ENCODE measurements at regions not wholly inside any gene's neighbourhood (a gene's known extent, or its start where the extent isn't known, plus 50 kb on each side); places are given as distances from the start of the nearest gene placed in this dataset.
"Not testable (repeated sequence)": the region's sequence is repeated elsewhere in the genome, so short reads cannot be mapped to it uniquely, and the experiment has no call there.

DNA sequence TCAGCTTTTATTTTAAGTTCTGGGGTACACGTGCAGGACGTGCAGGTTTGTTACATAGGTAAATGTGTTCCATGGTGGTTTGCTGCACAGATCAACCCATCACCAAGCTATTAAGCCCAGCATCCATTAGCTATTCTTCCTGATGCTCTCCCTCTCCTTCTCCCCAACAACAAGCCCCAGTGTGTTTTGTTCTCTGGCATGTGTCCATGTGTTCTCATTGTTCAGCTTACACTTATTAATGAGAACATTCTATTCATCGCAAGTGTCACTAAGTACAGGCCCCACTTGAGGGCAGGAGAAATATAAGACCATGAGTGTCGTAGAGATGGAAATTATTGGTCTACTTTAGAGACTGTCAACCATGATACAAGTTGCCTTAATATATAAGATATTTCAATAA is 615.1 kb downstream of the CDH8 start:
- no peak for DNase-seq

DNA sequence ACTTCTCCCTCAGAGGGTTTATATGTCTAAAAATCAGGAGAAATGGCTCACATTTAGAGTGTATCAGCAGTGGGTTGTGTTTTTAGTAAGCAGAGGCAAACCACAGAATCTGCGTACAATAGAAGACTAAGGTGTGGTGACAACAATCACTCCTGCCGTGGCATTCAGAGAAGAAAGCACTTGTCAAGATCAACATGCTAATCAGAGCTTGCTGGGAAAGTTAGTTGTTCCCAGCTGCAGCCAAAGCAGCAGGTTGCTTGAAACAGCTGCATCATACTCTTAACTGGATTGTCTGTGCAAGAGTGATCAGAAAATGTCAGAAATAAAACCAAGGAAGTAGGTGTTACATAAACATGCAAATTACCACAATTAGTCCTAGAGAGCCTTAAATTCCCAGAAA is 616.4 kb downstream of the CDH8 start:
- no peak for DNase-seq

DNA sequence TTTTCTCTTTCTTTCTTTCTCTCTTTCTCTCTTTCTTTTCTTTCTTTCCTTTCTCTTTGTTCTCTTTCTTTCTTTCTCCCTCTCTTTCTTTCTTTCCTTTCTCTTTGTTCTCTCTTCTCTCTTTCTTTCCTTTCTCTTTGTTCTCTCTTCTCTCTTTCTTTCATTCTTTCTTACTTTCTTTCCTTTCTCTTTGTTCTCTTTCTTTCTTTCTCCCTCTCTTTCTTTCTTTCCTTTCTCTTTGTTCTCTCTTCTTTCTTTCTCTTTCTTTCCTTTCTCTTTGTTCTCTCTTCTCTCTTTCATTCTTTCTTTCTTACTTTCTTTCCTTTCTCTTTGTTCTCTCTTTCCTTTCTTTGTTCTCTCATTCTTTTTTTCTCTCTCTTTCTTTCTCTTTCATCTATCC is 617.4 kb downstream of the CDH8 start:
- DNase-seq = not testable (repeated sequence)

DNA sequence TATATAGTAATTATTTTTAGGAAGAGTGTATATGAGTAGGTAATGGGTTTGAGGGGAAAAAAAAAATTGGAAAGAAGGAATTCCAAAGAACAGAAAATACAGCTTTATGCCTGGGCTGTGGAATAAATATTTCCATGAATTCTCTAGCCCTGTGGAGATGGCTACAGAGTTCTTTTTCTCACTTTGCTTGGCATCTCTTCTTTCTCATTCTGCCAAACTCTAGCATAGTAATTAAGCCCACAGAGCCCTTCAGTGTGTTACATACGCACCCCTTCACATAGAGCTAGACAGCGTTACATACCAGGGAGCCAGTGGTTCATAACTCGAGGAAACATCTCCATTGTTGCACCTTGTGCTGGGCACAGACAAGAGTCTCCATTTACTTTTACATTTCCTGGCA is 621.1 kb downstream of the CDH8 start:
- DNase-seq = no peak

DNA sequence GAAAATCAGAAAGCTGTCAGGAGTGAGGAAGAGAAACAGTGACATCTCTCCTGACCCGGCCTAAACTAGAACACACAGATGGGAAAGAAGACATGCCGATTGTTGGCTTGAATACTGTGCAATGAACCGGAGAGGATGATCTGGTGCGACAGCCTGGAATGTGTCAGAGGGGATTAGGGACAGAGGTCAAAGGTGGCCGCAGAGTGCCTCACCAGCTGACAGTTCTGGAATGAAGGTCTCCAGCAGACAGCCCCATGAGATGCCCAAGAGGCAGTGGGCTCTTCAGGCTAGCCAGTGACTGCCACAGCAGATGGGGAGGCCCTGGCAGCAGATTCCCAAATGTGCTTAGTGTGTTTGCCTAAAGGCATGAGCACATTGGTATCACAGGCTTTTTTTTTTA is 623.2 kb downstream of the CDH8 start:
- no peak for DNase-seq

DNA sequence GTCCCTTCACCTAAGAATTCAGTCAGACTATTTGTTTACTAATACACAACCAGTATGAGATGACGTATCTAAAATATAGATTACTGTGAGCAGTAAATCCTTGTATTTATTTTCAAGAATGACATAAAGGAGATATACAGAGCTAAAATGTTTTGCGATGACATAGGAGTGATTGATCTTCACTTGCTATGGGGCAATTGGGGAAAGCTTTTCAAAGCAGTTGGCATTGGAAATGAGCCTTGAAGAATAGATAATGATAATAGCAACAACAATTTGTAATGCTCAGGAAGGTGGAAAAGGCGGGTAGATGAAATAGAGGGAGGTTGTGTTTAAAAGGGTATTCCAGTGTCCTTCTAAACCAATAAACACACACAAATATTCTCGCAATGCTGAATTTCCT is 623.7 kb downstream of the CDH8 start:
- DNase-seq = no peak

DNA sequence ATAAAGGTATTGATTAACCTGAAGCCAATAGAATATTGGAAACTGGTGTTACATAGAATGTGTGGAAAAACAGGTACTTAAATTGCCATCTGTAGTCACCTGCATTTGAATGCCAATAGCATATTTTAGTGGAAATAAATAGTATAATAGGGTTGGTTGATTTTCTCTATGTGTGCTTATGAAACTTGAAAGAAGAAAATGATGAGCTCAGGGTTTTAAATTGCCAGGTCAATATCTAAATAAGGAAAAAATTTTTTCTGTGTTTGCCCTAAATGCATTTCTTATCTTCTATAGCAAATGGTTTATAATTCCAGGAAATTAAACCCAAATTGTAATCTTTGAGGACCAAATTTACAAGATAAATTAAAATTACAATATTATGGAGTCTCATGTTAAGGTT is 626.6 kb downstream of the CDH8 start:
- no peak for DNase-seq

DNA sequence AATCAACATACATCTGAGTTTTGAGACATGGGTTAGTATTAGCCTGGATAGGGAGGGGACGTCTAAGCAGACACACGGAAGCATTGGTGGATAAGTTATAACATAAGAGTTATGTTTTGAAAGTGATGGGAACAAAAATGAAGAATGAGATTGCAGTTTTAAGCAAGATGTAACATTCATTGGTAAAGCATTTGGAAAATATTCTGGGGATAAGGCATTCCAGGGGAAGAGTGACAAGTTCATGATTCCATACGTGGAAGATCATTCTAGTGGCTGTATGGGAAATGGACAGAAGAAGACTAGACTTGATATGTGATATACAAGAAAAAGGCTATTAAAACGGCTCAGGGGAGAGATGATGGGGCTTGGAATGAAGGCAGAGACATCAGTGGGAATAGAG is 632.9 kb downstream of the CDH8 start:
- no peak for DNase-seq

DNA sequence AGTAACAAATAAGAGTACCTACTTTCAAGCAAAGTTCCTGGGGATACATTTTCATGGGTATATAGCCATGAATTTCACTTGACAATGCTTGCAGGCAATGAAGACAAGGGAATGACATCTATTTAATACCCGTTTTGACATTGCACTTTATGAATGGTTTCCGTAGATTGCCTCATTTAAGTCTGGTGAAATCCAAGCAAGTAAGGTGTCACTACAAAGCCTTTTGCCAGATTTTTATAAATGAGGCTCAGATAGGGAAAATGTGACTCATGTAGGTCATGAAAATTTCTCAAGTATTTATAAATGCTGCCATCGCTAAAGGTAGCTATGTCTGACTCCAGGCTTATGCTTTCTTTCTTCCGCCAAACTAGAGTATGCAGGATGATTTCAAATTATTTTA is 644.3 kb downstream of the CDH8 start:
- DNase-seq = no peak

DNA sequence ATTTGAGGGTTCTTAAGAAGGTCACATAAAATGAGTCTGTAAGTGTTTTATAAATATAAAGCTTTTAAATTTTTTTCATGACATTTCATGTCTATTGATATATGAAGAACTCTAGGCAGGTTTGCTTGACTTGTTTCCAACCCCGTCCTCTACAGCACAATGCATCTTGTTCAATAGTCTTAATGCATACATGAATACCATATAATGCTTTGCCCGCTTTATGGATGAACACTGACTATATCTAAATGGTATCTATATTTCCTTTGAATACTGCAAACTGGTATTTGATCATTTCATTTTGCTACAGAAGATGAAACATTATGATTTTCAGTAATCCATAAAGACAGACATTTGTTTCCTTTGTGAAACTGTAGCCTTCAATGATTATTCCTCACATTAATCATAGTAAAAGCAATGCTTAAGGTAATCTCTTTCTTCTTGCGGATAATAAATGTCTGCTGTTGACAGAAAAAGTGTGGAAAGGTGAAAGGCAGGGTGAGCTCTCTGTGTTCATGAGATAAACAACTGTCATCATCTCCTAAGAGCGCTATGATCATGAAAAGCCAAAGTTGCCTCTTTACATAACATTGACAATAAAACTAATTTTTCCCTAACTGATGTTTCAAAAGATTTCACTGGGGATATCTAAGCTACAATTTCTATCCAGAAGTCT is 645.1 kb downstream of the CDH8 start:
- DNase-seq = no peak

DNA sequence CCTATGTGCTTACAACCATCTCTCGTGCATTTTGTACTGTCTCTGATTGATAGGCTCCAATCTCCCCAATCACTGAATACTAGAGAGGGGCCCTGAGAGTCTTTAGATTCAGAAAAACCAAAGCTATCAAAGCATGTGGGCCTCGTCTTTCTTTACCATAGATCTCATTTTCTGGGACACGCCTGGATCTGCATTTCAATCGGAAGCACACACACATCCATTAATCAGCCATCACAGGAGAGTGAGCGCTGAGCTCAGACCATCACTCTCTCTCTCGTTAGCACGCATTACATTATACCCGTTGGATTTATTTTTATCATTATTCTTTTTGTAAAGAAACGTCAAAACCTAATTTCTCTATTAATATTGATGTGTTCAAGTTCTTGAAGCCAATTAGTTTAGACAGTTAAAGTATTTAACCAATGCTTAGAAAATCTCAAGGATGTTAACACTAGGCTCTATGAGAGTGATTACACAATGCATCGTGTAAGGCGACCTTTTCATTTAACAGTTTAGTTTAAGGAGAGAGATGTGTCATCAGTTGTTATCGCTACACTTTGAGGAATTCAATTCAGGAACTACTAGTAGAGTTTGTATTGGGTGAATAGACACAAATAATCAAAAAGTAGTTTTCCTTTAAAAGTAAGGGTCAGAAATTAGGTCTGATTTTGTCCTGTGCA is 650.7 kb downstream of the CDH8 start:
- no peak for DNase-seq

DNA sequence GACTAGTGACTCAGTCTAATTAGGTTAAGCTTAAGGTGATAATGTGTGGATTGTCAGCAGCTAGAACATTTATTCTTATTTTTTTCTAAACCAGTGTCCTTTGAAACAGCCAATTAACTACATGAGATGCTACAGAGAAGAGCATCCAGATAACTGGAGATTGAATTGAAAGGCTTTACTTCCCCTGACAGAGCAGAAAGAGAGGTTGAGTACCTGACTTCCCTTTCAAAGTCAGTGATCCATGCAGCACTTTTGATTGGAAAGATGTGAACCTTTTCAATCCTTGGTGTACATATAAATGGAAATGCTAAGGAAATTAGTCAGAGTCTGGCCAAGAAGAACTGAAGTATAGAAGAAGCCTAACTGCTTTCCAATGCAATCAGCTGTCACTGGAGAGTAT is 653.8 kb downstream of the CDH8 start:
- DNase-seq = no peak

DNA sequence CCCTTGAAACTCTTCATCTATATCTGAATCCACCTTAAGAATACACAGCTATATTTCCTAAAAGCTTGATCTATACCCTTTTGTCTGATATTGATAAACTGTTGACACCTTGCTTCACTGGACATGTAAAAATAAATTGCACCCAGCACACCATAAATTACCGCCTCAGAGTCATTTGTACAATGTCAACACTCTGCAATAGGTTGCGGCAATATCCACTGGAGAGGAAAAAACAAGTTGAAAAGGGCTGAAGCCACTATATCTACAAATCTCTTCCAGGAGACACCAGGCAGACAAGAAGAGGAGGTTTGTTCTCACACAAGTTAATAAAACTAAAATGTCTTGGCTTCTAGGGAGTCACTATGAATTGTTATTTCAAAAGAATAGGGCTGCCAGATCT is 656.9 kb downstream of the CDH8 start:
- DNase-seq = no peak

DNA sequence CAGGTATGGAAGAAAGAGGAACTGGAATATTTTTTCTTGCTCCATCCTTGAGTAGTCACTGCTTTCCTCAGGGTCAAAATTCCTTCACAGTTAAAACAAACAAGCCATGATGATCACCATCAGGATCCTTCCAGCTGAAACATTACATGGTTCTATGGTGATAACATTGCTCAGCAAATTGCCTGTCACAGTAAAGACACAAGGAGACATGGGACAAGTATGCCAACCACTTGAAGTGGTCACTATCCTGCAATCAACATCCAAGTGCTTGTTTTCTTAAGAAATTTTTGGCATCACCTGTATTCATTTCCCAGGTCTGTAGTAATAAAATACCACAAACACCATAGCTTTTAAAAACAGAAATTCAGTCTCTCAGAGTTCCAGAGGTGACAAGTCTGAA is 662.2 kb downstream of the CDH8 start:
- no peak for DNase-seq

DNA sequence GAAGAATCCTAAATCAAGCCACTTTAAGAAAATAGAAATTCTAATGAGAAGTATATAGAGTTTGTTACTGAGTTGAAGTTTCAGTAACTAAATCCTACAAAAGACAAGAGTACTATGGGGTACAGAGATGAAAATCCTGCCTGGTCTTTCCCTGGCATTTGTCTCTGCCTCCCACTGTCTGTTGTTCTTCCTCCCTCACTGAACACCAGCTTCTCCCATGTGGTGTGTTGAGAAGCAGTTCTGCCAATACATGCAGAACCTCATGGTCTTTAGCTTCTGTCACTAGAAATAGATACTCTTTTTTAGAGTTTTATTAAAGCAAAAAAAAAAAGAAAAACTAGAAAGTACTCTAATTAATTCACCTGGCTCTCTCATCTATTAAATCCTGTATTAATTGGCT is 664.4 kb downstream of the CDH8 start:
- DNase-seq = no peak

DNA sequence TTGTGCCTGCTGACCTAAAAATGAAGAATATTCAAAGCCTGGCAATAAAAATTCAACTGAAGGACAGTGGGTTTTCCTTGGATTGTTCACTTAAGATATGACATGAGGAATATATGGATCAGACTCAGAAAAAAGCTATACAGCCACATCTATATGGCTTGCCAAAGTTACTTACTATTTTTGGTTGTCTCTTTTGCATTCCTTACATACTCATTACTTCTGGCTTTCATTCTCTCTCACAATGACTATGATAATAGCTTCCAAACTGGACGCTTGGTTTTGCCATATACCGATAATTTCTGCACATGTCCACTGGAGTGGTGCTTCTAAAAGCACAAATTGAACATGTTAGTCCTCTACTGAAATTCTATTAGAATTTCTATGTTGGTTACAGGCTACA is 664.9 kb downstream of the CDH8 start:
- DNase-seq = no peak

DNA sequence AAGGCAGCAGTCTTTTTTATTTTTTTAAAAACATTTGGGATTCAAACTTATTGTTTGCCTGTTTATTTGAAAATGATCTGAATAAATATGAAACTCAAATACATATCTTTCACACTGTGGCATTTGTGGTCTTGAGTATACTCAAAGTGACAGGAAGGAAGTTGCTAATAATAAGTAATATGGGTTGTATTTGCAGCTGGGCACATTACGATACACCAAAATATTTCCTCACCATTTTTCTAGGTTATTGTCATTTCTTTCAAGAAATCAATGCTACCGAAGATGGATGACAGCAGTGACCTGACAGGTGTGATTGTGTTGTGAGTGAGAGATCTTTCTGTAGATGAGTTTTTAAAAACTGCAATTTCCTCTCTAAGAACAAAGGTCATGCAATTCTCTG is 665.7 kb downstream of the CDH8 start:
- DNase-seq = no peak

DNA sequence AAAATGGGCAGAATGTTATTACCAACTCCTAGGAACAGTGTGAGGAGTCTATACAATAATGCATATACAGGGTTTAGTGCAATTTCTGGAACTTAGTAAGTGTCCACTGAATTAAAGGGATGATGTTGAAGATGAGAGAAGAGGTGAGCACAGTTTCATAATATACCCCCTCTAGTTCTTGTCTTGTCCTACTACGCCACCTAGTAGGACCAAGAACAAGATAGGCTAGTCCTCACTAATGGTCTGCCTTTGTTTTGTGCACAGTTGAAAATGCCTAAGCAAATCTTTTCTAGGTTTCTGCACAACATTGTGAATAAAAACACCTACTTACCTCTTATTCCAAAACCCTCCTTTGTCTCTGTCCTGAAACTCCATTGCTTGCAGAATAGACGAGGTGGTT is 670.2 kb downstream of the CDH8 start:
- no peak for DNase-seq

DNA sequence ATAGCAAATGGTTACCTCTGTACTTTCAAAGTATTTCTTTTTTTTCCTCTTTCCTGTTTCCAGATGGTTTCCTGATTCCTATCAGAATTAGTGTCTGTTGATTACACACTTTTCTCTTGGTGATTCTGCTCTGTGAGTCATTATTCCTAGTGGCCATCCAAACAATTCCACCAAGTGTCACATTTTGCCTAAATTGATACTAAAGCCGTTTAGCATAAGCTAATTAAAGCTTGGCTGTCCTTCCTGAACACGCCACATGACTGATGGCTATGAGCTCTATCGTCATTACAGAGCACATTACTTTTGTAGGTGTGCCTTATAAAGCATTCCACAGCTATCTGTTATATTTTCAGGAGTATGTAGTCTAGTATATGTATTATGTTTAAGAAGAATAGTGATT is 671.2 kb downstream of the CDH8 start:
- DNase-seq = no peak

DNA sequence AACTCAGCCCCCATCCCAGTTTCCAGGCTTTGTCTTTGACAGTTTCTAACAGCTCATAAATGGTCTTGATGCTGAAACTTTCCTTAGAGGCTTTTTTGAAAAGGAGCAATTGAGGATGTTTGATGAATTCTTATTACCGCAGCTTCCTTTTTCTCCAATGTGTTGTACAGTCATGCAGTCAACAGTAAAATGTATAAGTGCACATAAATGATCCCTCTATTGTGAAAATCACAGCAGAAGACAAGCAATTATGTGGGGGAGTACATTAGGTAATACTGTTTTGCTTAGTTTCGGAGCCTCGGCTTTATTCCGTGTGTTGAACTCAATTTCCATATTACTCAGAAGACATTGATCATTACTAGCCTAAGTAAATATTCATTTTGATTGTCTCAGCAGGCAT is 673.7 kb downstream of the CDH8 start:
- DNase-seq = no peak

DNA sequence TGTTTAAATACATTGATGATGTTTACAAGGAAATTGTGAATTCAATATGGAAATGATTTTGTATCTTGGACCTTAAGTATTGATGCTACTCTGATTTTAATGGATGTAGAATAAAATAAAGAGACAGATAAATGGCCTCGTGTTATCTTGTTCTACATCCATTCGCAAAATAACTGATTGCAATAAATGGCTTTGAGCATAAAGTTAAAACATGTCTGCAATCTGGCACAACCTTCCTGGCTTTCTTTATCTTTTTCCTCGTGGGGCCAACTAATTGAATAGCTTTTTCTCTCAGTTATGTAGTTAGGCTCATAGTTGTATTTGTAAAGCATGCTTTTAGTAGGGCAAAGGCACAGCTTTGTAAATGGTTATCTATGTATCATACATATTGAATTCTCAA is 691.4 kb downstream of the CDH8 start:
- no peak for DNase-seq

DNA sequence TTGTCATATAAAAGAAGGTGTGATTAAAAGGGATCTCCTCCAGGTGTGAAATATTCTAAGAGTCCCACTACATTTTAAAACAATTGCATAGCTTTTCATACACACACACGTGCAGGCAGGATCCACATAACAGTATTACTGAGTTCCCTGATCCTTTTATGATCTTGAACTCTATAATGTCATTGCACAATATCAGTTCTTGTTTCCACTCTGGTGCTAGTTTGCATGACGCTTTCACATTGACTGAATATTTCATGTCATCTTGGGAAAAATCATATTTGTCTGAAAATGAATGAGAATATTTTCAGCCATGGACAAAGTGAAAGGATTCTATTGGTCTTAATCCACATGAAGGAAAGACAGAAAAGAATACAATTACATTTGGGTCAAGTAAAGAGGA is 703.8 kb downstream of the CDH8 start:
- no peak for DNase-seq

DNA sequence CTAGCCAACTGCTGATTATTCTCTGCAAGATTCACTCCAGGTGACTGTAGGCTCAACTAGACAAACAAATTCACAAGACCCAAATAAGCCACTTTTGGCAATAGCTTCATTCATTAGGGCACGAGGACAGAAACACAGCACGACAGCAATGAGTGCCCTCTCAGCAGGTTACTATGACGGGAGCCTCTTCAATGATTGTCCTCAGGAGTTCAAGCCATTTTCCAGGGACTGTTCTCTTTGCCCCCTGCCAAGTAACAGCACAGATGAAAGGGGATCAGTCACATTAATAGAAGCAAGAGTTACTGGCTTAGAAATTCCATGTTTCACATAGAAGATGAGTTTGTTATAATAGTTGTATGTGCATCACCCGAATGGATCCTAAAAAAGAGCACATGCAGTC is 712.2 kb downstream of the CDH8 start:
- no peak for DNase-seq

DNA sequence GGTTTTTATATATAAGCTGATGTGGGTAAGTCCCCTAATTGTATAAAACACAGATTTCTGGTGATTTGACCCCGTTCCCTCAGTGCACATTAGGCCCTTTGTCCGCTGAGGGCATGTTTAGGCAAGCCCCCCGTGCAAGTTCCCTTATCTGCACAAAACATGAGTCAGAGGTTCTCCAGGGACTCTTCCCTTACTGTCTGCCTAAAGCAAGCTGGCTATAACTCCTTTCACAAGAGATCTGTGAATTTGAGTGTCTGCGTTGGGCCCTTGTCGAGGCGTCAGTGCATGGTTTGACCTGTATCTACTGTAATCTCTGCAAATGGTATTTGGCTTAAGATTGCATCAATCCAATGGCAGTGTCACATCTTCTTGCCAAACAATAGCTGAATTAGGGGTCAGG is 712.8 kb downstream of the CDH8 start:
- no peak for DNase-seq

DNA sequence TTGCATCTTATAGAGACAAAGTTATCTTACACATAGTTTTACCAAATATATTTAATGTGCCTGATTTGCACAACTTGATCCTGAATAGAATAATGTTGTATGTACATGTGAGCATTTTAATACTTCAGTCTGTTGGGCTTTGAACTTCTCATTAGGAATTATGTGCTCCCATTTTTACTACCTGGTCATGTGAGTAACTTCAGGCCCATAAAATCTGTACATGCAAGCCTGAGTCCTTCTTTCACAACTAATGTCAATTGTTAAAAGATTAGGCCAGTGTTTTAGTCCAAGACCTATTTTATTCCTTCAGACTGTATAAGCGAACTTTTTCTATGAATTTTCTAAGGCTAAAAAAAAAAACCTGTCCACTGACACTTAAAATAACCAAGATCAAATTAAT is 715.4 kb downstream of the CDH8 start:
- DNase-seq = no peak
